DOHH2 (cell line): ENCODE measurements at regions not wholly inside any gene's neighbourhood (a gene's known extent, or its start where the extent isn't known, plus 50 kb on each side); places are given as distances from the start of the nearest gene placed in this dataset.

Source experiments
- H3F3A ChIP-seq: fragments of 200-600 bp; sonication (generic), shearing (Covaris generic); 2 replicates; pipeline ENCODE4 v1.6.0; 2016; ENCODE audit warnings: antibody characterized with exemption, mild to moderate bottlenecking; ENCODE audit not compliant: control insufficient read depth, insufficient read depth
- H3K27ac ChIP-seq: fragments of 200-600 bp; sonication (generic); 2 replicates; pipeline ENCODE4 v1.5.1; 2014; ENCODE audit warnings: low read depth, mild to moderate bottlenecking, low read length, moderate library complexity
- H3K27me3 ChIP-seq: fragments of 200-600 bp; sonication (generic); 2 replicates; pipeline ENCODE4 v1.6.1; 2014; ENCODE audit warnings: mild to moderate bottlenecking, low read length, mixed read lengths; ENCODE audit not compliant: control insufficient read depth
- H3K36me3 ChIP-seq: fragments of 200-600 bp; sonication (generic); 2 replicates; pipeline ENCODE4 v1.6.1; 2014; ENCODE audit warnings: mild to moderate bottlenecking, low read length, moderate library complexity, mixed read lengths; ENCODE audit not compliant: control insufficient read depth
- H3K4me1 ChIP-seq: fragments of 200-600 bp; sonication (generic); 2 replicates; pipeline ENCODE4 v1.6.1; 2014; ENCODE audit warnings: mild to moderate bottlenecking, low read length, mixed read lengths; ENCODE audit not compliant: control insufficient read depth
- H3K4me2 ChIP-seq: fragments of 200-600 bp; sonication (generic); 2 replicates; pipeline ENCODE4 v1.6.0; 2014; ENCODE audit warnings: mild to moderate bottlenecking, low read length, moderate library complexity
- H3K4me3 ChIP-seq: fragments of 200-600 bp; sonication (generic); 2 replicates; pipeline ENCODE4 v1.5.1; 2014; ENCODE audit warnings: mild to moderate bottlenecking, low read length, mixed read lengths
- H3K79me2 ChIP-seq: fragments of 200-600 bp; sonication (generic); 2 replicates; pipeline ENCODE4 v1.6.1; 2014; ENCODE audit warnings: mild to moderate bottlenecking, low read length, mixed read lengths; ENCODE audit not compliant: control insufficient read depth
- H3K9me2 ChIP-seq: fragments of 200-600 bp; sonication (generic); replicated peaks from 2 replicates; pipeline ENCODE4 v1.6.1; 2014; ENCODE audit warnings: mild to moderate bottlenecking, low read length, mixed read lengths; ENCODE audit not compliant: control insufficient read depth
- H3K9me3 ChIP-seq: fragments of 200-600 bp; sonication (generic); 2 replicates; pipeline ENCODE4 v1.6.1; 2014; ENCODE audit warnings: antibody characterized with exemption, low read length, mixed read lengths; ENCODE audit not compliant: control insufficient read depth, insufficient read depth
- H4K20me1 ChIP-seq: fragments of 200-600 bp; sonication (generic); 2 replicates; pipeline ENCODE4 v1.6.0; 2014; ENCODE audit warnings: low read depth, mild to moderate bottlenecking, antibody characterized with exemption, low read length, moderate library complexity; ENCODE audit not compliant: control insufficient read depth, insufficient read depth
- EZH2phosphoT487 ChIP-seq: fragments of 200-600 bp; sonication (generic); IDR thresholded peaks from 2 replicates; pipeline ENCODE4 v1.6.1; 2017; ENCODE audit warnings: borderline replicate concordance, mild to moderate bottlenecking, antibody characterized with exemption, low read length, moderate library complexity, mixed read lengths
- TF ChIP-seq, protein P1 (sequence below): fragments of 200-600 bp; sonication (generic); IDR thresholded peaks from one replicate; pipeline ENCODE4 v1.5.1; 2014; ENCODE audit warnings: antibody characterized with exemption, mild to moderate bottlenecking, low read depth, low read length; ENCODE audit not compliant: poor library complexity, severe bottlenecking

GRCh38 chr7:35556515-35557471 lies 138.1 kb downstream of the HERPUD2 start:
- TF ChIP-seq, protein P1, sequence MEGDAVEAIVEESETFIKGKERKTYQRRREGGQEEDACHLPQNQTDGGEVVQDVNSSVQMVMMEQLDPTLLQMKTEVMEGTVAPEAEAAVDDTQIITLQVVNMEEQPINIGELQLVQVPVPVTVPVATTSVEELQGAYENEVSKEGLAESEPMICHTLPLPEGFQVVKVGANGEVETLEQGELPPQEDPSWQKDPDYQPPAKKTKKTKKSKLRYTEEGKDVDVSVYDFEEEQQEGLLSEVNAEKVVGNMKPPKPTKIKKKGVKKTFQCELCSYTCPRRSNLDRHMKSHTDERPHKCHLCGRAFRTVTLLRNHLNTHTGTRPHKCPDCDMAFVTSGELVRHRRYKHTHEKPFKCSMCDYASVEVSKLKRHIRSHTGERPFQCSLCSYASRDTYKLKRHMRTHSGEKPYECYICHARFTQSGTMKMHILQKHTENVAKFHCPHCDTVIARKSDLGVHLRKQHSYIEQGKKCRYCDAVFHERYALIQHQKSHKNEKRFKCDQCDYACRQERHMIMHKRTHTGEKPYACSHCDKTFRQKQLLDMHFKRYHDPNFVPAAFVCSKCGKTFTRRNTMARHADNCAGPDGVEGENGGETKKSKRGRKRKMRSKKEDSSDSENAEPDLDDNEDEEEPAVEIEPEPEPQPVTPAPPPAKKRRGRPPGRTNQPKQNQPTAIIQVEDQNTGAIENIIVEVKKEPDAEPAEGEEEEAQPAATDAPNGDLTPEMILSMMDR = no peak
- no peak for TF ChIP-seq EZH2phosphoT487
- H3K27me3 ChIP-seq = peaks cover 27% of the 10 kb centered on the region
- H3K27ac ChIP-seq = no peak overlapping the region
- no peaks in the 10 kb centered on the region for H3K9me2 ChIP-seq
- no peaks in the 10 kb centered on the region; the same call in 1 of the 2 replicates for H3K36me3 ChIP-seq
- peak overlapping the region; percentile 2 for H3K4me2 ChIP-seq
- no peaks in the 10 kb centered on the region for H3K79me2 ChIP-seq
- H3K9me3 ChIP-seq = peaks cover 5% of the 10 kb centered on the region; the same call in 1 of the 2 replicates
- H3F3A ChIP-seq = no peaks in the 10 kb centered on the region
- H4K20me1 ChIP-seq = no peaks in the 10 kb centered on the region
- peaks cover 10% of the 10 kb centered on the region for H3K4me1 ChIP-seq
- H3K4me3 ChIP-seq = peak overlapping the region; percentile 3

- Histone ChIP-seq H3K4me3 (no peak overlapping the region), H3K36me3 (no peaks in the 10 kb centered on the region; the same call in 1 of the 2 replicates), H3K27me3 (peaks cover 30% of the 10 kb centered on the region), H3K4me1 (peaks cover 10% of the 10 kb centered on the region), H4K20me1 (no peaks in the 10 kb centered on the region), H3K27ac (no peak overlapping the region), H3K79me2 (no peaks in the 10 kb centered on the region), H3K9me3 (peaks cover 5% of the 10 kb centered on the region; the same call in 1 of the 2 replicates), H3K9me2 (no peaks in the 10 kb centered on the region), H3F3A (no peaks in the 10 kb centered on the region), H3K4me2 (no peak overlapping the region)
- TF ChIP-seq, protein P1 = no peak
- TF ChIP-seq EZH2phosphoT487 = no peak
Measured at GRCh38 chr7:35555934-35556333, 139.0 kb downstream of the HERPUD2 start.

DNA sequence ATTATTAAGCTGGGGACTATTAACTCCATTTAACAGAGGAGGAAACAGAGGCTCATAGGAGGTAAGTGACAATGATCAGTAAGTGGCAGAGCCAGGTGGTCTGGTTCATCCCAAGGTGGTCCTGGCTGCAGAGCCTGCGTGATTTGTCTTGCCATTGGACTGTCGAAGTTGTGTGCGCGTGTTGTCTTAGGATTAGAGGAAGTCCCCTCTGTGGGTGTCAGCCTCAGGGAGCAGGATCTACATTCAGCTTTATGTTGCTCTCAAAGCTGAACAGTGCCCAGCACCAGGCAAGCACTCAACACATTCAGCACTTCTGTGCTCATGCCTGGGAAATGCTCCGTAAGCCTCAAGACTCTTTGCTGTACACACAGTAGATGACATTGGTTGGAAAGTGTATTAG lies 139.5 kb downstream of the HERPUD2 start:
- Histone ChIP-seq H3K4me3 (no peak overlapping the region), H3K36me3 (no peaks in the 10 kb centered on the region; the same call in 1 of the 2 replicates), H3K9me2 (no peaks in the 10 kb centered on the region), H3K4me1 (peaks cover 10% of the 10 kb centered on the region), H3F3A (no peaks in the 10 kb centered on the region), H3K79me2 (no peaks in the 10 kb centered on the region), H3K27ac (no peak overlapping the region), H3K9me3 (peaks cover 5% of the 10 kb centered on the region; the same call in 1 of the 2 replicates), H3K27me3 (peaks cover 33% of the 10 kb centered on the region), H3K4me2 (no peak overlapping the region), H4K20me1 (no peaks in the 10 kb centered on the region)
- TF ChIP-seq EZH2phosphoT487 = no peak
- TF ChIP-seq, protein P1 = no peak
